ENCODE measurements at regions not wholly inside any gene's neighbourhood (a gene's known extent, or its start where the extent isn't known, plus 50 kb on each side); places are given as distances from the start of the nearest gene placed in this dataset.
"Not testable (repeated sequence)": the region's sequence is repeated elsewhere in the genome, so short reads cannot be mapped to it uniquely, and the experiment has no call there.

- TF ChIP-seq JUND (IDR thresholded peaks at IDR 0.05): no peak
- TF ChIP-seq MAX (IDR thresholded peaks at IDR 0.05): no peak
- no peak for TF ChIP-seq TAF1 (conservative IDR thresholded peaks at IDR 0.05)
- TF ChIP-seq FOXA2 (IDR thresholded peaks at IDR 0.05): no peak
These were observed 68.8 kb upstream of the GRB10 start (continued) for GRCh38 chr7:50851451-50851850.

- H3K9ac ChIP-seq (ENCODE audit: low read depth in 1 of 2, low read length in 2 of 2): no peak overlapping the region
These were observed 67.3 kb upstream of the GRB10 start for GRCh38 chr7:50849991-50850390.

GRCh38 chr7:50848203-50848602 is 65.5 kb upstream of the GRB10 start:
- no peaks in the 10 kb centered on the region for H3K36me3 ChIP-seq (ENCODE audit: control insufficient read depth in 4 of 4, insufficient read depth in 3 of 4, low read depth in 1 of 4, low read length in 3 of 4)
- WGBS: 43% methylated on average over 2 of the region's 2 CpGs
- H3K27me3 ChIP-seq (ENCODE audit: control insufficient read depth in 4 of 4, insufficient read depth in 4 of 4, low read length in 3 of 4): no peaks in the 10 kb centered on the region
- TF ChIP-seq TAF1 (conservative IDR thresholded peaks at IDR 0.05) (no peak), HNF4G (IDR thresholded peaks at IDR 0.05) (no peak), YY1 (IDR thresholded peaks at IDR 0.05) (no peak), REST (IDR thresholded peaks at IDR 0.05) (no peak), FOXA1 (IDR thresholded peaks at IDR 0.05) (no peak), EGR1 (IDR thresholded peaks at IDR 0.05; ENCODE audit: low read depth in 2 of 2) (no peak), ZBTB33 (IDR thresholded peaks at IDR 0.05) (no peak), NR2F2 (IDR thresholded peaks at IDR 0.05) (no peak), FOXA2 (IDR thresholded peaks at IDR 0.05) (no peak), MAX (IDR thresholded peaks at IDR 0.05) (no peak), ATF3 (IDR thresholded peaks at IDR 0.05) (no peak)
- no peak overlapping the region for H3K4me3 ChIP-seq (ENCODE audit: low read depth in 1 of 3, low read length in 3 of 3)
- no peak overlapping the region for H3K27ac ChIP-seq (ENCODE audit: low read depth in 1 of 2, low read length in 2 of 2)
- no peak for DNase-seq (ENCODE audit: low spot score)
- no peak overlapping the region for H3K9ac ChIP-seq (ENCODE audit: low read depth in 1 of 2, low read length in 2 of 2)
- H3K4me1 ChIP-seq (ENCODE audit: control insufficient read depth in 4 of 4, insufficient read depth in 4 of 4, low read length in 3 of 4): no peaks in the 10 kb centered on the region
- no peaks in the 10 kb centered on the region for H3K9me3 ChIP-seq (ENCODE audit: control insufficient read depth in 4 of 4, low read length in 3 of 4)

More at GRCh38 chr7:50849991-50850390, 67.3 kb upstream of the GRB10 start:
- 72% methylated on average over 1 of the region's 1 CpG for WGBS
- Histone ChIP-seq H3K36me3 (ENCODE audit: control insufficient read depth in 4 of 4, insufficient read depth in 3 of 4, low read depth in 1 of 4, low read length in 3 of 4) (no peaks in the 10 kb centered on the region), H3K9me3 (ENCODE audit: control insufficient read depth in 4 of 4, low read length in 3 of 4) (no peaks in the 10 kb centered on the region), H3K4me1 (ENCODE audit: control insufficient read depth in 4 of 4, insufficient read depth in 4 of 4, low read length in 3 of 4) (no peaks in the 10 kb centered on the region), H3K27me3 (ENCODE audit: control insufficient read depth in 4 of 4, insufficient read depth in 4 of 4, low read length in 3 of 4) (no peaks in the 10 kb centered on the region), H3K27ac (ENCODE audit: low read depth in 1 of 2, low read length in 2 of 2) (no peak overlapping the region), H3K4me3 (ENCODE audit: low read depth in 1 of 3, low read length in 3 of 3) (no peak overlapping the region)
- no peak for TF ChIP-seq RAD21 (IDR thresholded peaks at IDR 0.05)
- no peak for TF ChIP-seq JUND (IDR thresholded peaks at IDR 0.05)
- DNase-seq (ENCODE audit: low spot score): no peak

GRCh38 chr7:50844861-50845260 is 62.2 kb upstream of the GRB10 start:
- WGBS: 88% methylated on average over 7 of the region's 7 CpGs
- not testable (repeated sequence) for H3K4me1 ChIP-seq (ENCODE audit: control insufficient read depth in 4 of 4, insufficient read depth in 4 of 4, low read length in 3 of 4); H3K36me3 ChIP-seq (ENCODE audit: control insufficient read depth in 4 of 4, insufficient read depth in 3 of 4, low read depth in 1 of 4, low read length in 3 of 4); DNase-seq (ENCODE audit: low spot score); H3K9ac ChIP-seq (ENCODE audit: low read depth in 1 of 2, low read length in 2 of 2); H3K4me3 ChIP-seq (ENCODE audit: low read depth in 1 of 3, low read length in 3 of 3); H3K9me3 ChIP-seq (ENCODE audit: control insufficient read depth in 4 of 4, low read length in 3 of 4); H3K27ac ChIP-seq (ENCODE audit: low read depth in 1 of 2, low read length in 2 of 2); H3K27me3 ChIP-seq (ENCODE audit: control insufficient read depth in 4 of 4, insufficient read depth in 4 of 4, low read length in 3 of 4)

All from liver (tissue), 7 donors.